Myocyte (in vitro differentiated cells): ENCODE measurements at regions not wholly inside any gene's neighbourhood (a gene's known extent, or its start where the extent isn't known, plus 50 kb on each side); places are given as distances from the start of the nearest gene placed in this dataset.

Source experiments
- DNase-seq: peaks from one replicate; pipeline ENCODE4 v3.0.0-alpha.2; 2012; ENCODE audit warnings: low read depth

DNA sequence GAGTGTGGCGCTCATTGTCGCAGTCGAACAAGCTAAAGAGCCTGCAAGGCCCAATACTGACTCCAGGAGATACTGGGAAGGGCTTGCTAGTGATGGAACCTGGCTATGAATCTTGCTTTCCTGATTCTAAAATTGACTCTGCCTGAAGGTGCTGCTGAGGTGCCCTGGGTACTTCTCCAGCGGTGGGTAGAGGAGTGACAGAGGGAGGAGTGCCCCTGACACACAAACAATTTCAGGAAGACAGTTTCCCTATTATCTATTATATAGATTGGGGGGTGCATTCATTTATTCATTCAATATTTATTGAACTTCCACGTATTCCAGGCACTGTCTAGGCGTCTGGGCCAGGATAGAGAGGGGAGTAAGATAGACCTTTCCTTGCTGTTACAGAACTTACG lies 339.2 kb upstream of the GATB start:
- DNase-seq: no peak

DNA sequence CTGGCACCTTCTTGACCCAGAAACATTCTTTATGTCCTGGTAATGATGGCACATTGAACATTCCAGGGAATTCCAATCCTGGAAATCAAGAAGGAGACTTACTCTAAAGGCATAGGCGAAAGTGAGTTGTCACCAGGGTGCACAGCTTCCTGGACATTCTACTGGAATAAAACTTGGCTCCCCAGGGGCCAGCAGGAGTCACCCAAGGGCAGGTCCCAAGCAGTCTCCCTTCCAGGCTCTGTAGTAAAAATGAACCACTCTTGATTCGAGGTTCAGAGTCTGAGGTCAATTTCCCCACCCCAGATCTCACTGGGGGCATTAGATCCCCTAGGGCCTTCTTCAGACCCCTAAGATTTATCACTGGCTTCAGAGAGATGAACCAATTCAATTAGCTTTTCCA lies 338.7 kb upstream of the GATB start:
- DNase-seq: no peak

GRCh38 chr4:152099061-152099425 lies 338.2 kb upstream of the GATB start:
- no peak for DNase-seq

DNA sequence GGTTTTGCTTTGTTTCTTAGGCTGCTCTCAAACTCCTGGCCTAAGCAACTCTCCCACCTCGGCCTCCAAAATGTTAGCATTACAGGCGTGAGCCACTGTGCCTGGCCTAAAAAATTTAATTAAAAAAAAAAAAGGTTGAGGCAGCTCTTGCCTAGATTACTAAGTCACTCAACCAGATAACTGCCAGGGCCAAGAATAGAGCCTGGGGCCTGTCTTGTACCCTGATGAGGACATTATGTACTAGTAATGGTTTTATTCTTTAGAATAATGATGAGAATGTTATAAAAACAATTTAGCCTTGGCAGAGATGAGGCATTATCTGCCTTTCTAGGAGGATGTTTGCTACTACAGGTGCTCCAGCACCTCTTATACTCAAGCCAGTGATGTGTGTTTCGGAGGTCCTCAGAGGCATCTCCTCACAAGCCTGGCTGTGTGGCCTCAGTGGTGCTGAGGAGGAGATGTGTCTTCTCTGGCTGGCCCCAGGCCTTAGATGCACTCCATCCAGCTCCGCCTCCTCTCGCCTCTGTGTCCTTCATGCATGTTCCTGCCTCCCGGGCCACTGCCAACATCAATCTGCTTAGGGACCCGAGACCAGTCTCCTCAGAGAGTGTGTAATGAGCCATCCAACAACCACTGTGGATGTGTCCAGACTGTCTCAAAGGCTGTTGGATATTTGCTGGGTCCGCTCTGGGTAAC lies 337.7 kb upstream of the GATB start:
- no peak for DNase-seq

DNA sequence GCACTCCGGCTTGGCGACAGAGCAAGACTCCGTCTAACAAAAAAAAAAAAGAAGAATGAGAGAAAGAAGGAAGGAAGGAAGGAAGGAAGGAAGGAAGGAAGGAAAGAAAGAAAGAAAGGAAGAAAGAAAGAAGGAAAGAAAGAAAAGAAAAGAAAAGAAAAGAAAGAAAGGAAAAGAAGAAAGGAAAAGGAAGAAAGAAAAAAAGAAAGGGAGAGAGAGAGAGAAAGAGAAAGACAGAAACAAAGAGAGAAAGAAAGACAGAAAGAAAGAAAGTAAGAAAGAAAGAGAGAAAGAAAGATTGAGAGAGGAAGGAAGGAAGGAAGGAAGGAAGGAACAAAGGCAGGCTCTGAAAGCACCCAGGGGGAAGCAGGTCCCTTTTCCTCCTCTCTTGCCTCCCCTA lies 336.6 kb upstream of the GATB start:
- no peak for DNase-seq

- no peak for DNase-seq
Observed at GRCh38 chr4:152095701-152096070, 334.9 kb upstream of the GATB start.

DNA sequence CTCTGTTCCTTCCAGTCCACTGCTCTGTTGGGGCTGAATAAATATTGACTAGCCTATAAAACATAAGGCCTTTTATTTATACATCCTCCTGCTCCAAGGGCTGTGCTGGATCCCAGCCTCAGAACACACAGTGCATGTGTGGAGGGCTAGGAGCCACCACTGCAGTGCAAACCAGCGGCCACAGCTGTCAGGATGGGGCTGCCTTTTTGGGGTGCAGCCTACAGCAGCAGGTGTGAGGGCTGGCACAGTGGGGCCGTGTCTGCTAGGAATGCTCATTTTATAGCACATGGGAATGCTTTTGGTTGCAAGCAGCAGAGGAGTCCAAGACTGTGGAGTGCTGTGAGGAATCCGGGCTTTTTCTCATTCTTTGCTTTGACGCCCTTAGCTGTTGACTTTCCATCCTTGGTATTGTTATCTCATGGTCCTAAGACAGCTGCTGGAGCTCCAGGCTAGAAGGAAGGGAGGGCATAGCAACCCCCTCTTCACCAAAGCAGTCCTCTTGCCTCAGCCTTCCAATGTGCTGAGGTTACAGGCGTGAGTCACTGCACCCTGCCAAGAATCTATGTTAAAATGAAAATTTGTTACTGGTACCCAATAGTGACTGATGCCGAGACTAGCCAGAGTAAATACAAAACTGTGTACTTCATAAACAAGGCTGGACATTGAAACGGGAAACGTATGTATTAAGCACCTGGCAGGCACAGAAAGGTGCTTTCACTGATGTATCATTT lies 334.3 kb upstream of the GATB start:
- peak; percentile 73 for DNase-seq

GRCh38 chr4:152091405-152091804 lies 330.6 kb upstream of the GATB start:
- DNase-seq: no peak

DNA sequence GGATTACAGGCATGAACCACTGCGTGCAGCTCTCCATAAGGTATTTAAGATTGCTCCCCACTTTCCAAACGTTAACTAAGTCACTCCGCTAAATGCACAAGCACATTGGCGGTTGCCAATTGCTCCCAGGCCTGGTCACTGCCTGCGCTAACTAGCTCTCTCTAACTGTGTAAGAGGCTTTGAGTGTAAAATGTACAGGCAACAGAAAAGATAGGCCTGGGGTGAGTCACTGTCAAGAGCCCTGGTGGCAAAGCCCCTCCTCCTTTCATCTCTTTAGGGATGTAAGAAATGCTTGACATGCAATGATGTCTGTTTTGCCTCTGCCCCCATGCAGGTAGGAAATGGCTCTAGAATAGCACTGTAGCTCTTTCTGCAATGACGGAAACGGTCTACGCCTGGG lies 329.7 kb upstream of the GATB start:
- DNase-seq: no peak

GRCh38 chr4:152089584-152089983 lies 328.8 kb upstream of the GATB start:
- no peak for DNase-seq

- no peak for DNase-seq
Observed at GRCh38 chr4:152087335-152087734, 326.5 kb upstream of the GATB start.

DNA sequence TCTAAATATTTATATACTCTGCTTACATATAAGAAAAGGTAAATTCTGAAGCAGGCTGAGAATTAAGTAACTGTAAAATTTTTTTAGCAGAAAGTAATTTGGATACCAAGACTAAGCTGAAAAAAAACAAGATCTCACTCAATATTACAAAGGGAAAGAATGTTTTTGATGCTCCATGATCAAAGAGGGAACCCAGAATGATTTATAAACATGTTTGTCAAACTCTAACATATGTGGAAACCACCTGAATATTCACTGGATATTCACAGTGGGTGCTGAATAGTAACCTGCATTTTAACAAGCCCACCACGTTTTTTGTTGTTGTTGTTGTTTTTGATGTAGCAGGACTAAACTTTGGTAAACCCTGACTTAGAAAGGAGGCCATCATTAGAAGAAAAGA lies 324.9 kb upstream of the GATB start:
- no peak for DNase-seq

DNA sequence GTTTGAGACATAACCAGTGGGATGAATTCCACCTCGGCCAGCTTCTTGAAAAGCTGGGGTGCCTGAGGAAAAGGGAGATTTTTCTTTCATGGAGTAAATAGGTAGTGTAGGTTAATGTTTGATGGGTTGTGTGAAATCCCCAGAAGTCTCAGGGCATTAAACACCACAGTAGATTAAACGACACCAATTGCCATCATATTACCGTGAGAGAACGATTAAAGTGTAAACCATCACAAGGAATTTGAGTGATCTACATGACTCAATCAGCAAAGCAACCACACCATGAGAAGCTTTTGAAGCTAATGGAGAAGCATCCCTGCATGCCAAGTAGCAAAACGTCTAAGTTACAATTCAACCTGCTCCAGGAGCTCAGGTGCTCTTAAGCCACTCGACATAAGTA lies 322.5 kb upstream of the GATB start:
- DNase-seq: no peak

GRCh38 chr4:152081024-152081423 lies 320.2 kb upstream of the GATB start:
- DNase-seq: no peak

- DNase-seq: no peak
Observed at GRCh38 chr4:152079543-152080293, 318.9 kb upstream of the GATB start.

- no peak for DNase-seq
Observed at GRCh38 chr4:152079079-152079478, 318.3 kb upstream of the GATB start.

- DNase-seq: no peak
Observed at GRCh38 chr4:152077582-152077981, 316.8 kb upstream of the GATB start.

GRCh38 chr4:152075253-152075928 lies 314.6 kb upstream of the GATB start:
- DNase-seq: no peak

DNA sequence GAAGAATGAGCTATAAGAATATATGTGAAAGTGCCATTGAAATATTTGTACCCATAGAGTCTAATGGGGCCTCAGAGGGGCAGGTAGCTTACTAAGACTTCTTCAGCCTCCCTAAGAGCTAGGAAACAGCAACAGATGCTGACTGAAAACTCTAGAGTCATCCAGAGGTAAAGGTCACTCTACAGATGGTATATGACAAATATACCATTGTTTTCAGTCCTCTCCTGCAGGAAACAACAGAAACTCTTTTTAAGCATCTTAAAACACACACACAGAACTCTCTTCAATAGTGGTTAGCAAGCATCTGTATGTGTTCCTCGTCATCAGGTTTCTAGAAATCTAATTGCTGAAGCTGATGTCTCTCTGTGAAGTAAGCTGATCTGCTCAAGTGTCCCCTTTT lies 313.8 kb upstream of the GATB start:
- DNase-seq: no peak

GRCh38 chr4:152074088-152074437 lies 313.3 kb upstream of the GATB start:
- no peak for DNase-seq

GRCh38 chr4:152073351-152074087 lies 312.7 kb upstream of the GATB start:
- peak; percentile 55 for DNase-seq
